GM19193 (cell line): ENCODE measurements at regions not wholly inside any gene's neighbourhood (a gene's known extent, or its start where the extent isn't known, plus 50 kb on each side); places are given as distances from the start of the nearest gene placed in this dataset.

ENCODE experiments used
- POLR2A ChIP-seq: IDR thresholded peaks from 4 replicates; pipeline ENCODE4 v1.6.1; 2011; ENCODE audit not compliant: insufficient read depth, insufficient read length; ENCODE audit errors: extremely low read depth

GRCh38 chr2:41475959-41476358 is 571.9 kb upstream of the PKDCC start:
- no peak for TF ChIP-seq POLR2A

- no peak for TF ChIP-seq POLR2A
Measured at GRCh38 chr2:41482659-41483058, 565.2 kb upstream of the PKDCC start.

- TF ChIP-seq POLR2A = no peak
Measured at GRCh38 chr2:41483226-41483625, 564.6 kb upstream of the PKDCC start.

GRCh38 chr2:41483982-41484857 is 563.6 kb upstream of the PKDCC start:
- TF ChIP-seq POLR2A = no peak

- no peak for TF ChIP-seq POLR2A
Measured at GRCh38 chr2:41484858-41485234, 563.0 kb upstream of the PKDCC start.

DNA sequence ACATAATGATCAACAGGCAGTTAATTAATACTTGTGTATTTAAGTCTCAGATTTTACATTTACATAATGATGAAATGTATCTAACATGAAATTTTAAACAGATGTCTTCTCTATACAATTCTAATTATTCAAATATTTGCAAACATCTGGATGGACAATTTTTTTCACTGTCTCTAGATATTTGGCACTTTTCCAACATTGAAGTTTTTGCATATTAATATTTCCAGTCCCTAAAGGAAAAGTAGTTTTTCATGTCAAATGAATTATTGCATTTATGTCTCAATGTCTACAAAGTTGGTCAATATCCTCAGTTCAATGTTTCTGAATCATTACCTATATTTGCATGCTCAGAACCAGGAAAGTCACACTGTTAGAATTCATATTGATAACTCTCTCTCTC is 560.9 kb upstream of the PKDCC start:
- TF ChIP-seq POLR2A = no peak

- no peak for TF ChIP-seq POLR2A
Measured at GRCh38 chr2:41488888-41489287, 558.9 kb upstream of the PKDCC start.

GRCh38 chr2:41489638-41490037 is 558.2 kb upstream of the PKDCC start:
- no peak for TF ChIP-seq POLR2A

GRCh38 chr2:41495050-41495449 is 552.8 kb upstream of the PKDCC start:
- TF ChIP-seq POLR2A = no peak

DNA sequence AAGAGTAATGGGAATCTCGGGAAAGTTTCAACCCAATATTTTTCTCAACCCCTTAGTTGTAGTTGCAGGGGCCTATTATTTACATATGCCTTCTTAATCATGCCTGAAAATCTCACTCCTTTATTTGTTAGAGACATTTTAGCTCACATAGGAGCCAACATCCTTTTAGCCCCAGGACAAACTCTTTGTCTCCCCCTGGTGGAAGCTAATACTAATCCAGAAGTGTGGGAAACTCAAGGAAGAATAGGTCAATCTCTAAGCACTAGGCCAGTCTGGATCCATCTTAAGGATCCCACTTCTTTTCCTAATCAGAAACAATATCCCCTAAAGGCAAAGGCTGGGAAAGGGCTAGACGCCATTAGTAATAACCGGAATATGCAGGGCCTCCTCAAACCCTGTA is 550.9 kb upstream of the PKDCC start:
- no peak for TF ChIP-seq POLR2A

GRCh38 chr2:41498781-41499180 is 549.0 kb upstream of the PKDCC start:
- TF ChIP-seq POLR2A = no peak

DNA sequence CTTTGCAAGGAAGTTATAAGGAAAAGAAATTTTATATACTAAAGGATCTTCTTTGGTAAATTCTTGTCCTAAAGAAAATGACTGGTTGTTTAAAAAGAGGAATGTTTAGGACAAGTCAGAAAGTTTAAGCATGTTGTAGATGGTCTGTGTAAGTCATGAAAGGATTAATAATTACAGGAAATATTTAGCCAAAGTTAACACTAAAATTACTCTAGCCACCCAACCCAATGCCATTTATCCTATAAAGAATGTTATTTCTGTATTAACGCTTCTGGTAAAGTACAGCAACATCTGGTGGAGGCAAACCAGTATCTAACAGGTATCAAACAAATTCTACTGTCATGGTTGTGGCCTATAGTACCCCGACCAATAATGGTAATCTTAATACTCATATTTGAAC is 546.9 kb upstream of the PKDCC start:
- no peak for TF ChIP-seq POLR2A

- no peak for TF ChIP-seq POLR2A
Measured at GRCh38 chr2:41502752-41503151, 545.1 kb upstream of the PKDCC start.

- no peak for TF ChIP-seq POLR2A
Measured at GRCh38 chr2:41504532-41504931, 543.3 kb upstream of the PKDCC start.

GRCh38 chr2:41510108-41510507 is 537.7 kb upstream of the PKDCC start:
- TF ChIP-seq POLR2A = no peak

DNA sequence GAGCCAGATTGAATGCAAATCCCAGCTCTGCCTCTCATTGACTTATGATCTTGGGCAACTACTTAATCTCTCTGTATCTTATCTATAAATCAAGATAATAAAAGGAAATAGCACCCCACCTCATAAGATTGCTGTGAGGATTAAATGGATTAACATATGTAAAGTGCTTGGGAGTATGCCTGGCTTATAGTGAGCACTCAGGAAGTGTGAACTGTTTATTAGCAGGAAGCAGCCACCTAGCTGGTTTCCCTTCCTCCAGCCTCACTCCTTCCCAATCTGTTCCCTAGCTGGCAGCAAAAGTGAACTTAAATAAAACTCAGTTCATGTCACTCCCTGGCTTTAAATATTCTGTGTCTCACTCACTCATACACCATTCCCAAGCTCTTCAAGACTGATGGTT is 526.6 kb upstream of the PKDCC start:
- TF ChIP-seq POLR2A = no peak
